ENCODE measurements at regions not wholly inside any gene's neighbourhood (a gene's known extent, or its start where the extent isn't known, plus 50 kb on each side); places are given as distances from the start of the nearest gene placed in this dataset.

DNA sequence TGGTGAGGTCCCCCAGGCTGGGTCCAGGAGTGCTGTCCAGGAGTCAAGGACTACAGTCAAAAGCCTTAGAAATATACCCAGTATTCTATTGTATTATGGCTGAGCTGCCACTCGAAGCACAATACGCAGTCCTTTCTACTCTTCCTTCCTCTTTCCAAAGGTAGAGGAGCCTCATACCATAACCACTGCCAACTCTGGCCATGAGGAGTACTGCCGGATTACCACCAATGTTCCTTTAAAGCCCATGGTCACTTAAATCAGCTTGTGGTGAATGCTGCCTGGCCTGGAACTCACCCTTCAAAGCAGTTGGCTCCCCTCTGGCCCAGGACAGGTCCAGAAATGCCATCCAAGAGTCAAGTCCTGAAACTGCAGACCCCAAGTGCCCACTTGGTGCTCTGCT, 425.4 kb downstream of the SLC16A7 start (continued):
- TF ChIP-seq TAF1 (IDR thresholded peaks at IDR 0.05; ENCODE audit: low read depth, low read length) (no peak), JUND (IDR thresholded peaks at IDR 0.05; ENCODE audit: low read length) (no peak), TAF7 (optimal IDR thresholded peaks at IDR 0.05; ENCODE audit: borderline replicate concordance, low read depth, low read length) (no peak), ZNF274 (IDR thresholded peaks at IDR 0.05; ENCODE audit: borderline replicate concordance, extremely low read depth, low read length) (no peak), SP2 (IDR thresholded peaks at IDR 0.05; ENCODE audit: low read length) (no peak)
- TF ChIP-seq, protein P1, sequence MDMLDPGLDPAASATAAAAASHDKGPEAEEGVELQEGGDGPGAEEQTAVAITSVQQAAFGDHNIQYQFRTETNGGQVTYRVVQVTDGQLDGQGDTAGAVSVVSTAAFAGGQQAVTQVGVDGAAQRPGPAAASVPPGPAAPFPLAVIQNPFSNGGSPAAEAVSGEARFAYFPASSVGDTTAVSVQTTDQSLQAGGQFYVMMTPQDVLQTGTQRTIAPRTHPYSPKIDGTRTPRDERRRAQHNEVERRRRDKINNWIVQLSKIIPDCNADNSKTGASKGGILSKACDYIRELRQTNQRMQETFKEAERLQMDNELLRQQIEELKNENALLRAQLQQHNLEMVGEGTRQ (IDR thresholded peaks at IDR 0.05; ENCODE audit: low read length) = no peak
